Stimulated activated CD4-positive, alpha-beta T cell treated with anti-CD3 and anti-CD28 coated beads, Interleukin-12 subunit alpha, Interleukin-12 subunit beta, amount 100 ng/mL, for 48 hours (primary cell): ENCODE measurements at regions not wholly inside any gene's neighbourhood (a gene's known extent, or its start where the extent isn't known, plus 50 kb on each side); places are given as distances from the start of the nearest gene placed in this dataset.
"Not testable (repeated sequence)": the region's sequence is repeated elsewhere in the genome, so short reads cannot be mapped to it uniquely, and the experiment has no call there.

Experiments
- DNase-seq, 3 donors: peaks; one replicate each; pipeline ENCODE4 v3.0.0-alpha.2; 2020; ENCODE audit warnings: low read depth in 2 of 3, low spot score in 1 of 3

DNA sequence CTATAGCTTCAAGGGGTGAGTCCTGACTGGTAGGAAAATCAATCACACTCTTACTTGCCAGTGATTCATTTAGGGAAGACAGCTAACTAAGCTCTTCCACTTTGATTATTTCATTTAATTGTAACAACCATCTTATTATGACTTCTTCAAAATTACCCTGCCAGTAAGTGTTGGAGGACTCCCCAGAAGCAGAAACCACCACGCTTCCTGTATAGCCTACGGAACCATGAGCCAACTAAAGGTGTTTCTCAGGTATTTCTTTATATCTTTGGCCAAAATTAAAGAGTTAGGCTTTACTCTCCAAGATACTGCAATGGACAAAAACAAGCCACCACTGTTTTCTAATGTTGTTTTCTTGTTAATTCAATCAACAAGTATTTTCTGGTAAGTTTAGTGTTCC is 61.0 kb downstream of the FOXD4L5 start:
- DNase-seq: peak; percentile 1 to 13 (median 3)

DNA sequence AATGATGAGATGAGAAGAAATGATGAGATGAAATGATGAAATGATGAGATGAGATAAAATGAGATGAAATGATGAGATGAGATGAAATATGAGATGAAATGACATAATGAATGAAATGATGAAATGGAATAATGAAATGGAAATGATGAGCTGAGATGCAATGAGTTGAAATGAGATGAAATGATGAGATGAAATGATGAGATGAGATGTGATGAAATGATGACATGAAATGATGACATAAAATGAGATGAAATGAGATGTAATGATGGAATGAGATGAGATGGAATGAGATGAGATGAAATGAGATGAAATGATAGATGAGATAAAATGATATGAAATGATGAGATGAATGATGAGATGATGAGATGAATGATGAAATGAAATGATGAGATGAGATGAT is 76.2 kb downstream of the FOXD4L5 start:
- not testable (repeated sequence) for DNase-seq

DNA sequence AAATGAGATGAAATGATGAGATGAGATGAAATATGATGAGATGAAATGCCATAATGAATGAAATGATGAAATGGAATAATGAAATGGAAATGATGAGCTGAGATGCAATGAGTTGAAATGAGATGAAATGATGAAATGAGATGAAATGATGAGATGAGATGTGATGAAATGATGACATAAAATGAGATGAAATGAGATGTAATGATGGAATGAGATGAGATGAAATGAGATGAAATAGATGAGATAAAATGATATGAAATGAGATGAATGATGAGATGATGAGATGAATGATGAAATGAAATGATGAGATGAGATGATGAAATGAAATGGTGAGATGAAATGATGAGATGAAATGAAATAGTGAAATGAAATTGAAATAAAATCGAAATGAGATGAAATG is 77.7 kb downstream of the FOXD4L5 start:
- not testable (repeated sequence) for DNase-seq

DNA sequence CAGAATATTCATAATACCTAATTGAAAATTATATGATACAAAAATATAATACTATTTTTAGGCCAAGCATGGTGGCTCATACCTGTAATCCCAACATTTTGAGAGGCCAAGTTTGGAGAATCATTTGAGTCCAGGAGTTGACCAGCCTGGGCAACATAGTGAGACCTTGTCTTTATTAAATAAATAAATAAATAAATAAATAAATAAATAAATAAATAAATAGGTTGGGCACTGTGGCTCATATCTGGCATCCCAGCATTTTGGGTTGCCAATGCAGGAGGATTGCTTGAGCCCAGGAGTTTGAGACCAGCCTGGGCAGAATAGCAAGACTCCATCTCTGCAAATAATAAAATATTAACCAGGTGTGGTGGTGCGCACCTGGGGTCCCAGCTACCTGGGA is 79.2 kb downstream of the FOXD4L5 start:
- not testable (repeated sequence) for DNase-seq

DNA sequence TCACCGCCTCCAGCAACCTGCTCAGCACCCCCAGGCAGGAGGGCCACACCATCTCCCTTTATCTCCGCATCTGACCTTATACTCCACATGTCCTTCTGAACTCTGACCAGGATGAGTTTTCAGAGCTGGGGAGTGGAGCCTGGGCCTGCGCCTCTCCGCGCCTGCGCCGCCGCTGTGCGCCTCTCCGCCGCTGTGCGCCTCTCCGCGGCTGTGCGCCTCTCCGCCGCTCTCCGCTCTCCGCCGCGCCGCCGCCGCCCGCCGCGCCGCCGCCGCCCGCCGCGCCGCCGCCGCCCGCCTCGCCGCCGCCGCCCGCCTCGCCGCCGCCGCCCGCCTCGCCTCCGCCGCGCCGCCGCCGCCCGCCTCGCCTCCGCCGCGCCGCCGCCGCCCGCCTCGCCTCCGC is 89.2 kb downstream of the FOXD4L5 start:
- DNase-seq: not testable (repeated sequence)

DNA sequence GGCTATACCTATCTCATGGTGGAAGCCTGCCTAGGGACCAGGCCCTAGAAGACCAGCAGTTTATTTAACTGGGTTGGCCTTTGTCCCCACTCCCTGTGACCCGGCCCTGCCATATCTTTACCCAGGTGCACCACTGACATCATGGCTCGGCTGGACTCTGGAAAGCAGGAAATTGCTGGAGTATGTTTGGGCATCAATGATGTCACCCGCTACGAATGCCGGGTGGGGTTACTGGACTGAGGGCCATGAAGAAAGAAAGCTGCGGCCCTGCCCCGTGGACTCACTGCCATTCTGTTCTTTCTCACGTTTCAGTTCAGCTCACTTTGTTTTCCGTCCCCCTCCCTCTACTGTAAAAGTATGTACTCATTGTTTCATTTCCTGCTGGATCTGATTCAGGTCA is 129.1 kb downstream of the FOXD4L5 start:
- not testable (repeated sequence) for DNase-seq
